UCSD-AML1 (cell line): ENCODE measurements at regions not wholly inside any gene's neighbourhood (a gene's known extent, or its start where the extent isn't known, plus 50 kb on each side); places are given as distances from the start of the nearest gene placed in this dataset.

Source experiments
- DNase-seq: peaks from one replicate; lab custom pipeline; 2025; ENCODE audit not compliant: unreplicated experiment; lab: John Stamatoyannopoulos, UW

GRCh38 chr13:73720216-73720840 is 413.9 kb downstream of the KLF12 start:
- DNase-seq: no peak

DNA sequence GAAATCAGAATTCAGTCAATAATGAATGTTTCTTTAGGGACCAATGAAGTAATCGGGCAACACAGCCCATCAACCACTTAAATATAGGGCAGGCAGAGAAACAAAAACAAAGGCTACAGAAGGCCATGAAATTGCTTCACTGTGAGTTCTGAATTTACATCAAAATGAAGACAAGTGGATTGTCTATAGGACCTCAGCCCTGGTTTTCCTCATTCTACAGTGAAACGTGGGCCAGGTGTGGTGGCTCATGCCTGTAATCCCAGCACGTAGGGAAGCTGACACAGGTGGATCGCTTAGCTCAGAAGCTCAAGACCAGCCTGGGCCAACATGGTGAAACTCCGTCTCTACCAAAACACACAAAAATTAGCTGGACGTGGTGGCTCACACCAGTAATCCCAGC is 416.0 kb downstream of the KLF12 start:
- DNase-seq: no peak

DNA sequence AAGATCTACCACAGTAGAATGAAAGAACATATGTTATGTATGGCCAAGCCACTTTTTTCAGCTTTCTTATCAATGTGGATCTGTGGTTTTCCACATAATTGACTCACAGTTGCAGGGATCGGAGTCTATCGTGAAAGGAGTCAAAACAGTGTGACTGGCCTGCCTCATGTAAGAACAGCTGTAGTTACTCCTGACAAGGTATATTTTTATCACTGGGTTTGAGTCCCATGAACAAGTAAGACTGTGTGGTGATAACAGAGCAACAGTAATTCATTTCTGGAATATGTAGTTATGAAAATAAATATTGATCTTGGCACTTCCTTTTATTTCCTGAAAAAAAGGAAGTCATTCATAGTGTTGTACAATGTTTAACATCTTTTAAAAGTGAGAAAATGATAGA is 416.6 kb downstream of the KLF12 start:
- DNase-seq: no peak

DNA sequence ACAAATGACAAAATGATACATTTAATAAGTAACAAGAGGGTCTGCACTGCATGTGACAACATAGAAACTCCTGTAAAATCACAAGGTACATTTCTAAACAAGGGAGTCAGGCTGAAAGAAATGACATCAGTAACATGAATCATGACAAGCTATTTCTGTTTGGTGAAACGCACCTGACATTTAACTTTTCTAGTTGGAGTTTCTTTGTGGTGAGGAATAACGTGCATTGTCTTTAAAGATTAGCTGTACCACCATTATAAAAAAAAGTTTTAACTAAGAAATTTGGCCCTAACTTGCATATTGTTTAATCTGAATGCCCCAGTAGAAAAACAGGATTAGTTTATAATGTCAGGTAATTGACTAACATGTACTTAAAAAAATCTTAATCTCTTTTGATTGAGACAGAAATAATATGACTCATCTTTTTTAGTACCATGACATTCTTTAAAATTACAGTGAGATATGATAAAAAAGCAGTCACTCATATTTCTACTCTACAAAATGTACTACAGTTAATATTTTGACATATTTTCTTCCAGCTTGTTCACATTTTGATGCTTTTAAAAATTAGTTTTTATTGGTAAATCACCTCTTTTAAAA is 418.2 kb downstream of the KLF12 start:
- DNase-seq: no peak

DNA sequence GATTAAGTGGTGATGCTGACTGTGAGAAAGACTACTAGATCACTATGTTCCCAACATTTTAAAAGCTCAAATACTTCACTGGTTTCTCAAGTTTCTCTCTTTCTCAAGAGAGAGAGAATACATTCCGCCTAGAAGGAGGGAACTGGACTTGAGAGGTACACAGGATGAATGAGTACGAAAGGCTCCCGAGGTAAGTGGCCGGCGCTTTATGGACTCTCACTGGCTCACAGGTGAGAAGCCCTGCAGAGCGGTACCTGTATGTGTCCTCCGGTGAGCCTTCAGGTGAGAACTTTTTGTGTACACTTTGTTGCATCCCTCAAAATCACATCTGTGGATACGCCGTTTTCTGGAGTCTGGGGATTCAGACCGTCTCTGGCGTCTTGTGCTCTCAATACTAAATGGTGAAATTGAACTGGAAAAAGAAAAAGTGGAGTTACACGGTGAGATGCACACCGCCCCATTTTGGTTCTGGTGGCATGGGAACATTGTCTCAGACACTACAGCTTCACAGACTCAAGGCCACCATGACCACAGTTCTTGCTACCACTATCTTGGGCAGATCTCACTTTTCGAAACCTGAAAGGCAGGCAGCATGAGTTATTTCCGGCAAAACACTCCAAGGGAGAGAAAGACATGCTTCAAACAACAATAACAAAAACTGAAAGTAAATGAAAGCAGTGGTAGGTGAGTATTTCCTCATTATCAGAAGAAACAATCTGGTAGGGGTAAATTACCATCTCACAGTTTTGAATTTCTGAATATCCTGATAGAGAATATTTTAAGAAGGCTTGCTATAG is 418.9 kb downstream of the KLF12 start:
- no peak for DNase-seq

DNA sequence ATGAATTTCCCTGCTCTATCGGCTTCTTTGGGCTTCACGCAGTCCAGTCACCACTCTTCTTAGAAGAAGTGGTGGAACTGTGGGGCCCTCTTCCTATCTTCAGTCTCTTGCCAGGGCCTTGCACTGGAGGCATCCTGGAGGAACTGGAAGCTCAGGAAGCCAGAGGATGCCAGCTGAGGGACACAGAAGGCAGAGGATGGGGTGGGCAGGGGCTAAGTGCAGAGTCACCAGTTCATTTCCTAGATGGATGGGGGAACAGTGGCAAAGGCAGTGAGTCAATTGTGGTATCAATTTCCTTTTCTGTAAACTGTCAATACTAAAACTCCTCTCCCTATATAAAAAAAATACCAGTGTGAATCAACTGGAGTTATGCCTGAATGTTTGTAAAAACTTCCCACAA is 419.7 kb downstream of the KLF12 start:
- no peak for DNase-seq

DNA sequence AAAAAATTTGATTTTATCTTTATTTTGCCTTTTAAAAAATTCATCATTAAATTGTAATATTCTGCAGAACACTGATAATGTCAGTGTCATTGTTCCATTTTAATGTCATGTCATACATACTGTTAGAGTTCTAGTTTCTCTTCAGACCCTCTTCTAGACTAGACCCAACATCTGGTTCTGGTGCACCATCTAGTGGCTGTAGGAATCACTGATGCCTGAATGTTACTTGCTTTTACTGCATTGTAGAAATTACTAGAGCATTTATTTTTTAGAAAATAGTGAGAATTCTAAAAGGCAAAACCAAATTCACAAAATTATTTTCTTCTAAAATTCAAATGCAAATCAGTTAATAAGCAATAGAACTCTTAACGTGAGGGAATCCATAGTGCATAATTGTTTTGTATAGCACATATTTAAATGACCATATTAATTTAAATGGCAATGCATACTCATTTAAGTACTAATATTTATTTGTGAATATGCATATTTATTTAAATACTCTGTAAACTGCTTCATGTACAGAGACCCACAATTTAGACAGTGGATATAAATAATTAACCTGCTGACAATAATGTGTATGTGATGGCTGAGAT is 425.7 kb downstream of the KLF12 start:
- DNase-seq: peak; percentile 5

DNA sequence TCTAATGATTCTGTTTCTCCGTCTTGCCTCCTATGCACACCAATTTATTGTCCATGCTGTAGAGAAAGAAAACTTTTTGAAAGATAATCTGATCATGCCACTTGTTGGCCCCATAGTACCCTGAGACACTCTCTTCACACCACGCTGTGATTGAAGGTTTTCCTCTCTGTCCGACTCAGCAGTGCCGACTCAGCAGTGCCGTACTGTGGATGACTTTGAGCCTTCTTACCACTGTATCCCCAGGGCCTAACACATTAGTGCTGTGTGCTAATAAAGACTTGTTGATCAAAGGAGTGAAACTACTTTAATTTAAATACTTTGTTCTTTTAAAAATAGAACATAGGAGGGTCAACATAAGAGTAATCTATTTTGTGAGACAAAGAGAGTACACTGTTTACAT is 429.6 kb downstream of the KLF12 start:
- DNase-seq: no peak

DNA sequence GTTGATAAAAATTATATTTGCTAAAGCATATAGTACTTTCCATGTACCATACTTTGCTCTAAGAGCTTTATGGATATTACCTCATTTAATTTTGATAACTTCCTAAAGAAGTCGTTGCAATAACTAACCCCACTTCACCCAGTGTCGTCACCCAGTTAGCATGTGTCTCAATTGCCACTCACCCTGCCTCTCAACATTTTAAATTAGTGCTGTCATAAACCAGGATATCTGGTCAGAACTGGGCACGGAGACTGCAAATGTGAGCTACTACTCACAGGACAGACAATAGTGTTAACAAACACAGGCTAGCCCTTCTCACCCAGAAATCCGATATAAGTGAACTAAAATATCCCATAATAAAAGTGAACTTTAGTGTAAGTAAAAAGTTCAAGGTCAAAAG is 430.6 kb downstream of the KLF12 start:
- no peak for DNase-seq

- no peak for DNase-seq
These were observed 431.7 kb downstream of the KLF12 start for GRCh38 chr13:73702419-73703071.

GRCh38 chr13:73701160-73701559 is 433.0 kb downstream of the KLF12 start:
- DNase-seq: no peak

DNA sequence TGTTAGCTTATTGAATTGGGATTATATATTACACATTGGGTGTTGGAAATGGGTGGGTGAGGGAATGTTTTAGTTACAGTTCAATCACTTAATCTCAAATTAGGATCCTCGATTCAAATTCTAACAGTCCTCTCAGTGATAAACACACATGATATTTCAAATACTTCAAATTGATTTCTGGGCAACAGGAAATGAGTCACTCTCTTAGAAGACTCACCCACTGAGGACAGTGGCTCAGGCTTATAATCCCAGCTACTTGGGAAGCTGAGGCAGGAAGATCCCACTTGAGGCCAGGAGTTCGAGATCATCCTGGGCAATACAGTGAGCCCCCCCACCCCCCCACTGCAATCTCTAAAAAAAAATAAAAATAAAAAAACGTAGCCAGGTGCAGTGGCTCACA is 435.3 kb downstream of the KLF12 start:
- no peak for DNase-seq

GRCh38 chr13:73697166-73697565 is 437.0 kb downstream of the KLF12 start:
- no peak for DNase-seq

DNA sequence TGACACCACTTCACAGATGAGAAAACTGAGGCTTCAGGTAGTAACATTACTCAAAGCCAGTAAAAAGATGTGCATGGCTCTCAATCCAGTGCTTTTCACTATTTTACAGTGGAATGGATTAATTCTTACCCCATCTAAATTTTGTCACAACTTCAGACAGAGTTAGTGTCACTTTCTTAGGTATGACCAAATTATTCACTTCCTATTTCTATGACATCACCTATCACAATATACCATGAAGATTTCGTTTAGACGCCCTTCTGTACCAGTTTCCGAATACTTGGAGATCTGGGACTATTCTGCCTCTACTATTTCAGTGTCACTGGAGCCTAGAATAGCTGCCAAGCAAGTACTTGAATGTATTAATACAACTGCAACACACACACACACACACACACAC is 437.5 kb downstream of the KLF12 start:
- DNase-seq: no peak

DNA sequence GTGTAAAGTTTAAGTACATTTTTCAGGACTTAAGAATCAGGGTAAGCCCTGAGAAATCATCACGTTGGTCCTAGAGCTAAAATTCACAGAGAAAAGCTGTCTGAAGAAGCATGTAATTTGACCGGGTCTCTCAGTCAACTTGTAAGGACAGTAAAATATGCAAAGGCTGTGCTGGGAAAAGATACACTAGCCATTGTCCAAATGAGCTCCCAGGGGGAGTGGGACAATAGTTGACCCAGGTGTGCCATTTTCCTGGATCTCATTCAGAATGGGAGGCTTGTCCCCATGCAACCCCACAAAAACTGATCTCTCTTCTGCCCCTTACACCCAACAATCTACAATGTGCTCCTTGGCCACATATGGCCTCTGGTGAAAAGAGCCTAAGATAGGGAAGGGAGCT is 437.9 kb downstream of the KLF12 start:
- no peak for DNase-seq

DNA sequence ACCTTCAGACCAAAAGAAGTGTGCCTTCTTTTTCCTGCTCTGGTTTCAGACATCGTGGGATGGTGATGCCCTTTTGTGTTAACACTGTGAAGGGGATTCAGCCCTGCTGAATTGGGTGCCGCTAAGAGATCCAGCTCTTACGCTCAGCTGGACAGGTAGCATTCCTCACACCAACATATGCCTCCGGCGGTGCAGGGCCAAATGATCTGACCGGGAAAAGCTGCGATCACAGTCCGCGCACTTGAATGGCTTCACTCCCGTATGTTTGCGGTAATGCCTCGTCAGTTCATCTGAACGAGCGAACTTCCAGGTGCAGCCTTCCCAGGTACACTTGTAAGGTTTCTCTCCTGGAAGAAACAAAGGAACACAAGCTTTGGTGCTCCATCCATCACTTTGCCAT is 438.9 kb downstream of the KLF12 start:
- no peak for DNase-seq

DNA sequence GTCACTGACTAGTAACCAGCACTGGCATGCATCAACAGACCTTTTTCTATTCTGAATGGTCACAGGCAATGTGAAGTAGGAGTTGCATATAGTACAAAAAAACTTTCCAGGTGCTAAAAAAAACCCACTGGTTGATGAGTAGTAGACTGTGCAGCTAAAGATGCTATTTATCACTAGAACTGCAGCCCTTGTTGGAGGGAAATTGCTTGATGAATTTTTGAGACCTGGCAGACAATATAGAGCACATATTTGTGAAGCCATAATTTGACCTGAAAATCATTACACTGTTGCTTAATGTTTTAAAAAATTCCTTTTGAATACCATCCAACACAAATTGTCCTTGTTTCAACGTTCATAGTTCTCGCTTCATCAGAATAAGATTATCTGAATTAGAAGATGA is 441.0 kb downstream of the KLF12 start:
- DNase-seq: no peak

DNA sequence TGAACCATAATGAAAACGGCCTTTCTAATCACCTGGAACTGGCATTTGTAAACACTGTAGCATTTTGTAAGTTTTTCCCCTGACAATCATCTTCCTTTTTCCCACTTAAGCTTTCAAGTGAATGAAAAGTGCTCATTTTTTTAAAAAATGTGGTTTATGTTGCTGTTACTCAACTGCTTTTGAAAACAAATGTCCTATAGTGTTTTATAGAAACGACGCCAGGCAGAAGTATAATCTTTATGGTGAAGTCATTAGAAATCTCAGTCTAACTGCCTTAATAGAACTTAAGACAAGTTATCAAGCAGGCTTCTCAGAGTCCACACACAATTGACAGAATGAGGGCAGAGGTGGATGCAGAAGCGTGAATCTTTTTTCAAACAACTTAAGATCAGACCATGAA is 442.3 kb downstream of the KLF12 start:
- no peak for DNase-seq

DNA sequence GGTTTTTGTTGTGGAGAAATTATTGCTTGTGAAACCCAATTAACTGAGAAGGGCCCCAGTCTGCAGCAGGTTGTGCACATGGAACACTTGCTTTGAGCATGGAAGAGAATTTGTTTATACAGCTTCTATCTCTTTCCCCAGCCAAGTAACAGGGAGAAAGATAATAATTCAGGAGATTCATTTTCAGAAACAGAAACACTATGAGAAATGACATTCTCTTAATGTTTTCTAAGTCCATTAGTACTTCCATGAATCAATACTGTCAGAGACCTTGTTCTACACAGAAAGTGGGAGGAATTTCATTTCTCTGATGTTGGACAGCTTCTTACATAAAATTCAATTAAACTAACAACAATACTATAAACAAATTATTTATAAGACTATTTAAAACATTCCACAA is 446.3 kb downstream of the KLF12 start:
- no peak for DNase-seq

DNA sequence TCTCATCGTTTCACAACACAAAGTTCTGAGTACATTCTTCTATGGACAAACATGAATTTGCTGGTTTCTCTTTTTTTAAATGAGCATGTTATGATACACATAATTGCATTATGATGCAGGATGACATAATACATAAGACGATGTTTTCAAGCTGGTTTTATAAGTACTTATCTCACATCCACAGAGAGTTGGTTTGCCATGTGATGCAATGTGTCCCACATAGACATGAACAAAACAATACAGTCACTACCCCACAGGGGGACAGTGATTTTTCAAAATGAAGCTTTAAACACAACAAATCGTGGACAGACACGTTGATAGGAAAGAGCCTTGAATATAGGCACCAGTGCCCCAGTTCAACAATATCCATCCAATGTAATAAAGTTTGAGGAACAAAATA is 447.1 kb downstream of the KLF12 start:
- no peak for DNase-seq

DNA sequence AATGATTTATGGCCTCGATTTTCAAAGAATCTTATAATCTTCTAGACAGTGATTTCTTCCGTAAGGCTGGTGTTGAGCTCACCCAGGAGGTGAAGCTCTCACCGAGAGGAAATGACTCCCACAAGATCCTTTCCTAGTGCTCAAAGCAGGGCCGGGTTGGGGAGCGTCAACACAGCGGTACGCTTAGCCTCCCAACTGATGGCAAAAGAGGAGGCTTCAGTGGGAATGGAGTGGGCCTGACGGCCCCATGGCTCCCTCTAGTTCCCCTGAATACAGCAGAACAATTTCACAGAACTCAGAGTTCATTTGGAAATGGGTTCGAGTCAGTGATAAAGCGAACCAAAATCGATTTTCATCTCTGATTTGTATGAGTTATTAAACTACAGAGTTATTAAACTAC is 449.5 kb downstream of the KLF12 start:
- DNase-seq: no peak

GRCh38 chr13:73684286-73684685 is 449.9 kb downstream of the KLF12 start:
- no peak for DNase-seq
